NCI-H345 treated with DMSO at 0.1 percent for 48 hours (cell line): ENCODE measurements at regions not wholly inside any gene's neighbourhood (a gene's known extent, or its start where the extent isn't known, plus 50 kb on each side); places are given as distances from the start of the nearest gene placed in this dataset.
"Not testable (repeated sequence)": the region's sequence is repeated elsewhere in the genome, so short reads cannot be mapped to it uniquely, and the experiment has no call there.

Experiments
- DNase-seq: peaks from one replicate; lab custom pipeline; 2025; ENCODE audit not compliant: unreplicated experiment; lab: John Stamatoyannopoulos, UW

DNA sequence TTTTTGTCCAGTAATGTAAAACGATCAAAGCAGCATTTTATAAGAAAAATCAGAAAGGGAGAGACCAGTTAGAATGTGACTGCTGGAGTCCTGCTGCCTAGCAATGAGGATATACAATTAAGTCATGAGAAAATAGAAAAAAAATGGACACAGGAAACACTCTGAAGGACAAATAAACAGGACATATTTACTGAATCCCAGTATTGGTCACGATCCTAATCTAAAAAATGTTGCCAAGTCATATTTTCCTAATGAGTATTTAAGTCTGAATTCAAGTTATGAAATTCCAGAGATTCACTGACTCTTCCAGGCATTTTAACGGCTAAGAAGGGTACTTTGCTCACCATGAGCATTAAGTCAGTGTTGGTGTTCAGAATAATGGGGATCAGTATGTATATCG, 154.3 kb upstream of the CCDC54 start:
- DNase-seq: no peak

DNA sequence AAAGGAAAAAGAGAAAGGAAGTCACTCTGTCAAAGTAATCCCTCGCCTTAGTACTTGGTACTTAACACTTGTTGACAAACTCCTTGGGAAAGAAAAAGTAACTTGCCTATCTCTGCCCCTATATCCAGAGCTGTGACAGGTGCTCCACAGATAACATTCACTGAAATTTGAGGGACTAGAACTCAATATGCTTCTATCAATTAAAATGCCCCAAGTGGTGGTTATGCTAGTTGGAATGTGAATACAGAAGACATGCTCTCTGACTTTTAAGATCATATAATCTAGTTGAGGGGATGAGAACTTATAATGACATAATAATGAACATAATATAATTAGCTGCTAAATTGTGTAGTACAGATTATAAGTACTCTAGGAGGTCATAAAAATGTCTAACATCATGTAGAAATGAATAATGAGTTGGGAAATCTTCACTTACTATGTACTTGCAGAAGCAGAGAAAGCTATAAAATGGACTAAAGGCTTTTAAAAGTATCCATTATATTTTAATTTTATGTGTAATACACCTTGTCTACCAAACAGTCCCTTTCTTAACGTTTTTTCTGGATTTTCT, 153.1 kb upstream of the CCDC54 start:
- DNase-seq: no peak

DNA sequence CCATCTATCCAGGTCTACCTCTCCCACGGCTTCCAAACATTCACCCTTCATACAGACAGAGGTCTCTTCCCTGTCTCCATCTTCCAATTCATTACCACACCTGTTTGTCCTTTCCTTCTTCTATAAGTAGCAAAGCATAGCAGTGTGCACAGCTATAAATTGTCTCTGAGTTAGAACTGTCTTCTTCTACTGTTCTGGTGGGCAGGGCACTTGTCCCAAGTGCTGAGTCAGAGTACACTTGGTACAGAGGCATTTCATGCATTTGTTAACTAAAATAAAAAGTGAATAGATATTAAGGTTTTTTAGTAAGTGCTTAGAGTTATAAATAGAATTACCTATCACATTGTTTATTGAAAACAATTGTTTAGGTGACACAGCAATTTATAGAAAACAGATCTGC, 150.1 kb upstream of the CCDC54 start:
- DNase-seq: no peak

DNA sequence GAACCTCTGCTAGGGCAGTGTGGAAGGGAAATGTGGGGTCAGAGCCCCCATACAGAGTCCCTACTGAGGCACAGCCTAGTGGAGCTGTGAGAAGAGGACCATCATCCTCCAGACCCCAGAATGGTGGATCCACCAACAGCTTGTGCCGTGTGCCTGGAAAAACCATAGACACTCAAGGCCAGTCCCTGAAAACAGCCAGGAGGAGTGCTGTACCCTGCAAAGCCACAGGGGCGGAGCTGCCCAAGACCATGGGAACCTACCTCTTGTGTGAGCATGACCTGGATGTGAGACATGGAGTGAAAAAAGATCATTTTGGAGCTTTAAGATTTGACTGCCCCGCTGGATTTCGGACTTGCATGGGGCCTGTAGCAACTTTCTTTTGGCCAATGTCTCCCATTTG, 143.4 kb upstream of the CCDC54 start:
- not testable (repeated sequence) for DNase-seq

DNA sequence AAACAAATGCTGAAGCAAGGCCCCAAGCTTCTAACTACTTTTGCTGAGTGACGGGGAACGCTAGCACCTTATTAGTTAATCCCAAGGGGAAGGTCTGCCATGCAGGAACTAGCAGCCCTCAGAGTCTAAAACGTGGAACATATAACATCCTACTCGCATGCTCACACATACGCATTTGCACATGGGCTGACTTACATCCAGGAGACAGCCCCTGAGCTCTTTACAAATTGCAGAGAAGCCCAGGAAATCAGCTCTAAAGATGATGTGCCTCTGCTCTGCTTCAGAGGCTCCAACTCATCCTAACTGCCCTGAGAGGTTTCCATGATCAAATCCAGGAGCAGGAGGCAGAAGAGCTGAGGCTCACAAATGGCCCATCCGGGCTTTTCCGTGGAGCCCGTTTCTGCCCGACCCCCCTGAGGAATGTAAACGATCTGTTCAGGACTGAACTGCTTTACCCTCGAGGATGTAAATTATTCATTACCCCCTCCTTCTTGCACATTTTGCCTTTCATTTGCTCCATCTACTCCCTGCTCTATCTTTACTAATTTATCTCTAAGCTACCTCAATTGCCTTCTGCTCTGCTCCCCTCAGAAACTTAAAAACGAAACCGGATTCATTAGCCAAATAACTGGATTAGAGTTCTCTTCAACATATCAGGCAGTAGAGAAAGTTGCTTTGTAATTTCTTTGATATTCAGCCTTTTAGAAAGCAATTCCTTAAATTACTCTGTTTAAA, 141.9 kb upstream of the CCDC54 start:
- DNase-seq: no peak

DNA sequence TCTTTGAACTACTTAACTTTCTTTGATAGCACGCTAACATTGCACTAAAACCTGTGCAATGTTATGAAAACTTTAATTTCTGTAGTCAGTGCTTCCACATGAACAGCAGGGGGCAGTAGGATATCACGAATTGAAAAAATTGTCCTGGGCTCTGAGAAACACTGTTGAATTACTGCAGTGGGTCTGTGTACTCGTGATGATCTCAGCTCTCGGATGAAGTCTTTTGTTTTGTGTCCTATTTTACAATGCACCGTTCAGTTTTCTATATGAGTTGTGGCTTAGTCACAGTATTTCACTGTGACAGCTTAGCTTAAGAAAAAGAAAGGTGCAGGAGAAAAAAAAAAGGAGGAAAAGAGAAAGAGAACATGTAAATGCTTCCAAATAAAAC, 141.3 kb upstream of the CCDC54 start:
- DNase-seq: peak; percentile 71

DNA sequence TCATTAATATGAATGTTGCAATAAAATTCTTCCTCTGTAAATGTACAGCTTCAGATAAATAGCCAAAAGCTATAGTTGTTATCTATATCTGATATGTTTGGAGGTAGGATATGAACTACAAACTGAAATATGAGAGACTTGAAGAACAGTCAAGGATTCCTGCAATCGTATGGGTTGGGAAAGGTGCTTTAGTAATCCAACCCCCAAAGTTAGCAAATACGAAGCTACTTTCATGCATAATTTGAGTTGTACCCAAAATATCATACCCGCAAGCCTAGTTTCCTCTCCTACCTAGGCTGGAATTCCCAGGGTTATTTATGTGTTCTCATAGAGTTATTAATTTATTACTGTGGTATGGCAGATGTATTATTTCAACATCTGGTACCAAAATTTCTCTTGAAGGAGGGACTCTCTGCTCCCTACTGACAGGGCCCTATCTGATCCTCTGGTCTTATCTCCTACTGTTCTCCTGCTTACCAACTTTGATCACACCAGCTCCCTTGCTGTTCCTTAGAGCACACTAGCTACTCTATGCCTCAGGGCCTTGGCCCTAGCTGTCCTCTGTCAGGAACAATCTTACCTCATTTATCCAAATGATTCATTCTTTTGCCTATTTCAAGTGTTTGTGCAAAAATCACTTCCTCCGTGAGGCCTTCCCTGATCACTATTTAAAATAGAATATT, 140.4 kb upstream of the CCDC54 start:
- no peak for DNase-seq

DNA sequence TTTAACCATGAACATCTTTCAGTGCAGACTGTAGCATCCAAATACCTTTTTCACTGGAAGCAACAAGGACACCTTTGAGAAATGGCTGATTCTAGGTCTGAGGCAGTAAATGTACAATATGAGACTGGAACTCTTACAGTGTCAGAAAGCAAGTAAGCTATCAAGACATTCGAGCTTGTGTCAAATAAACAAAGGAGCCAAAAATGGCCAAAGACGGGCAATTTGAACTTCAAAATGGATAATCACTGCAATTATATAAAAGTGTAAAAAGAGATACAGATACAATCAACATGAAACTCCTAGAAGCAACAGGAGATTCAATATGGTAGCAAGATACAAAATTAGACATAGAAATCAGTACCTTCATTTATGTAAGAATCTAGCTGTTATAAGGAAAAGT, 138.5 kb upstream of the CCDC54 start:
- no peak for DNase-seq

DNA sequence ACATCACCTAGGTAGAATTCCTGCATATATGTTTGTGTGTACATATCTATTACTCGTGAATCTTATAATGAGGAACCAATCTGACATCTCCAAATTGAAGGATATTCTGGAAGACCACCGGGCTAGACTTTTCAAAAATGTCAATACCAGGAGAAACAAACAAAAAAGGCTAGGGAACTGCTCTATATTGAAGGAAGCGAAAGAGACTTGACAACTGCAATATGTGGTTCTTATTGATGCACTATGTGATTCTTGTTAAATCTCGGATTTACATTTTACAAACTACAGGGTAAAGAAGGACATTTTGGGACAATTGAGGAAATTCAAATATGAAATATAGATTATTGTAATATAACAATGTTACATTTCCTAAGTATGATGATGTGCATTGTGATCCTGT, 137.5 kb upstream of the CCDC54 start:
- DNase-seq: no peak

DNA sequence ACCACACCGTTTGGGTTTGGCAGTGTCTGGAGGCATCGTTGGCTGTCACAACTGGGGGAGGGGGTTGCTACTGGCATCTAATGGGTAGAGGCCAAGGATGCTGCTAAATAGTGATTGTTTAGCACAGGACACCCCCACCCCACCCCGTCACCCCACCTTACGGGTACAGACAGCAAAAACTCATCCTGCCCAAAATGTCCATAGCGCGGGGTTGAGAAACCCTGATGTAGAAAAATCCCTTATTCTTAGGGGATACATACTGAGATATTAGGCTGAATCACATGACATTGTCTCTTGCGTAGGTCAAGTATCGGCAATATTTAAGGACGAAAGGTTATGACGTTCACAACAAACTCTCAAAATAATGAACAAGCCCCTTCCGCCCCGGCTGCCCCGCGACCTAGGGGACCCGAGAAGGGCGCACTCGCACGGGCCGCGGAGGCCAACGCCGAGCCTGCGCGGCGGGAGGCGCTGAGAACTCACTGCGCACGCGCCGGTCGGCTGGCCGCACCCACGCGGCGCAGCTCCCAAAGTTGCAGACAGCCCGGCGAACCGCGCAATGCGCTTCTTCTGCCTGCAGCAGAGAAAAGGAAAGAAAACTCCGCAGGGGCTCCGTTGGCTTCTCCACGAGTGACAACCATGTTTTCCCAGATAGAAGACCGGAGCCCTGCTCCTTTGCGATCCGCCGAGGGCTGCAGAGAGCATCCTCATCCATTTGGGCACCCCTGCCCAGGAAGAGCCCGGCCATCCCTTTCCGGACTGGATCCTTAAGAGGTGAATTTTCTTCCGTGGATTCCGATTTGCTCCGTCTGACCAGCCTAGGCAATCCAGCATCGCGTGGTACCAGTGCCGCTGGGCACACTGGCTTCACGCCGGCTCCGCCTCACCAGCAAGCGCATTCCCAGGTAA, 136.8 kb upstream of the CCDC54 start:
- DNase-seq: peak; percentile 36

DNA sequence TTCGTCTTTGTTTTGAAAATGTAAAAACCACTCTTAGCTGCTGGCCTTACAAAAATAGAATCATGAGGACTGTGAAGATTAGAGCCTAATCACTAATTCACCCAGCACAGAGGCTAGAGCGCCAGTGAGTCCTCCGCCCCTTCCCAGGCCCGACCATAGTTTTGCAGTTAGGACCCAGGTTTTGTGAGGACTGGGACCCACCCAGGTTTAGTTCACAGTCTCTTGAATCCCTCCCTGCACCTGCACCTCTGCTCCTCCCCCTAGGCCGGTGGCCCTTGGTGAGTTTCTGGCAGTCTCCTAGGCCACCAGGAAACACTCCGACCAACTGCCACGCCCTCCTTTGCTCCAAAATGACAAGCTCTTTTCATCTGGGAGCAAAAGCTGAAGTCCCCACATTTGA, 136.0 kb upstream of the CCDC54 start:
- peak; percentile 22 for DNase-seq

DNA sequence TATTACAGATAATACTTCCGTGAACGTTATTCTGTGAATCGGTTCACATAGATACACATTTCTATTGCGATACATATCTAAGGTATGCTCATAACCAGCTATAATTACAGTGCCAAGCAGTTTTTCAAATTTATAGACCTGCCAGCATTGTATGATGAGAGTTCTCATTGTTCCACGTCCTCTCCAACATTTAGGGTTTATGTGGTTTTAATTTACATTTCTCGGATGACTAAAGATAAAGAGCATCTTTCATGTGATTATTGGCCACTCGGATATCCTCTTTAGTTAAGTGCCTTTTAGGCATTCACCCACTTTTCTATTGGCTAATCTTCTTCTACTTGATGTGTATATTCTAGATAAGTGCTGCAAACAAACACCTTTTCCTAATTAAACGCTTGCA, 134.7 kb upstream of the CCDC54 start:
- DNase-seq: peak; percentile 20

DNA sequence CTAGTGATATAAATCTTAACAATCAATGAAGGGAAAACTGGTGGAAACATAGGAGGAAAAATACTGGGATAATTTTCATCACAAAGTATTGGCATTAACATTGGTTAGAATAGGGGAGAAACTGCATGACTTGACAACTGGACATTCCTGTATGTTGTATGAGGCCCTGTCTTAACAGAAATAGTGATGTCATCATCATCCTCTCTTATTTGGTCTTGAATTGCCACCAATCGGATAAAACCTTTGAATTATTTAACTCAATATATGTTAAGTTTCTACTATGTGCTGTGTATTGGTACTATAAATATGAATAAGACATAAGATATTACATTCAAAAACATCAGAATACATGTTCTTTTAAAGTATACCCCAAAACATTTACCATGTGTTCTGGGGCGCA, 130.1 kb upstream of the CCDC54 start:
- no peak for DNase-seq

DNA sequence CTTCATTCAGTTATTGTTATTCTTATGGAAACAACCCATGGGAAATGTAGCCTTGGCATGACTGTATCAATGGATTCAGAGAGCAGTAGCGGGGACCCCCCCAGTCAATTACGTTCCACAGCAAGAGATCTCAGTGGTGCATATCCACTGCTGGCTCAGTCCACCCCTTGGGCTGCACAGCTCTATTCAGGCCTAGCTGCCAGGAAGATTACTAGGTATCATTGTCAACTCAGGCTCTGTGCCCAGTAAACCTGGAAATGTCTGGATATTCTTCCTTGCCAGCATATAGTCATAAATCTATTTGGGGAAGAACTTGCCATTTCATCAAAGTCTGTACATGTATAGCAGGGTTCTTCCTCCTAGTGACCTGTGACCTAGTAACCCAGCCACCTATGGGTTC, 128.1 kb upstream of the CCDC54 start:
- DNase-seq: no peak

DNA sequence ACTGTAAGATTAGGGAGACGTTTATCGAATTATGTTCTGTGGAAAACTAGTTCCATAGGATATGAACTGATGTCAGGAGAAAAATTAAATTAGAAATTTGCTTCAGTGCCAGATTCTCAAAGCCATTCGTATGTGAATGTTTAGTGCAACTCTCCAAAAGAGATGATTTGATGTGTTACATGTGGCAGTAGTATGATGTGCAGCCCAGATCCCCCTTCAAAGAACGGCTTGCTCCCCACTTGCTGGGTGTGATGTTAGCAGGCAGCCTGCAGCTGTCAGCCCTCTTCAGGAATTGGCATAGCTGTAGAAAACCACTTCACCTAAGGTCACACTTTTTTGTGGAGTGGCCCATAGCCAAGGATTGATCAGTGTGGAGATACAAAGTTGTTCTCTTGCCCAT, 127.0 kb upstream of the CCDC54 start:
- DNase-seq: no peak

DNA sequence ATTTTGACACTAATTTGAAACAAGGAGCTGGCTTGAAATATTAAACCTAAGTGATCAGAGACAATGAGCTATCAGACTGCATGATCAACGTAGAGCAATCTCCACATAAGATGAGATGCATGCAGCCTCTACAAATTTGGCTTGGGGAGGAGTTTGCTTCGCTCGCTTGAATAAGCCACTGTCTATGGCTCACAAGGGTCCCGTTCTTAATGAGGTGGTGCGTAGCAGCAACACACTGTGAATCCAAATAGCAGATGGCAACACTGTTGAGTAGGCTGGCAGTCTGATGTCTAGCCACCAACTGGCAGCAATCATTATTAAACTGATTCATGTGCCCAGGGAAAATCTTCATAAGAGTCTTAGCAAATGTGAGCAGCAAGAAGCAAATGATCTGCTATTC, 125.4 kb upstream of the CCDC54 start:
- DNase-seq: no peak

DNA sequence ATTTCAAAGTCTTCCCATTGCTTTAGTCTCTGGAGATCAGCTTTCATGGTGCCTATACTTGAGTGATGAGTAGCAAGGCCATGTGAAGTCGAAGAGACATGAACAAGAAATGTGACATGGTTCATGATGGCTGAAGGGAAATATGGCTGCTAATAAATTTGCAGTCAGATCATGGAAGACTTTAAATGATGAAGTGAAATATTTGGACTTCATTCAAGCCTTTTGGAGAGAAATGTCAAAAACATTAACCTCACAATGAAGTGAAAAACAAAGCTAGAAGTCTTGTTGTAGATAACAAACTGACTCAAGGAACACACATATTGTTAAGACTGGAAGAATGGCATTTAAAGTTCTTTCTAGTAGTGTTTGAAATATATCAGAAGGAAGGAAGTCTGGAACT, 120.3 kb upstream of the CCDC54 start:
- no peak for DNase-seq

DNA sequence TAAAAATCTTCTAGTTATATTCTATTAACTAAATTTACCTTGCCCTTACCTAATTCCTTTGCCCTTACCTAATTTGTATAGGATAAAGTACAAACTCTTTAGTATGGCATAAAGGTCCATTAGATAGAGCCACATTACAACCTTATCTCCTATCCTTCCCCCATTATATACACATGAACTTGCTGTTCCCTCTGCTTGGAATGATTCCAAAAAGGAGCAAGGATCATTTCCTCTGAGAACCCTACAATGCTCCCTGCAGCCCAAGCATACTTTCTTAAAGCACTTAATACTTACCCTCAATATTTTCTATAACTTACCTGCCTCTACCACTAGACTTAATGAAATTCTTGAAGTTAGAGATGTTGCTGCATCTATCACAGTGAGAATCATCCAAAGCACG, 118.9 kb upstream of the CCDC54 start:
- no peak for DNase-seq

DNA sequence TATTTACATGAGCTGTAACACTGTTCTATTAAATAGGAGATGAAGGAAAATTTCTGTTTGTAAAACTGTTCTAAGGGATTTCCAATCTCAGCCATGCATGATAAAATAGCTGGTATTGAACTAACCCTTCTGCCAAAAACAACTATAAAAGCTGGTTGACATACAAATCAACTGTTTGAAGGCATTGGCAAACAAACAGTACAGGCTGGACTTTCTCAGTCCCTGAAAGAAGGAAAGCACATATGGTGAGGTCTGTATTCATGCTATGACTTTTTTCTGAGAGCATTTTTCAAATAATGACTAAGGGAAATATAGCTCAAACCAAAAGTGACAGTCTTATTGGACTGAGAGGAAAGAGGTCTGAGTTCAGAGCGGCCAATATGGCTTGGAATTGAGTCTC, 117.0 kb upstream of the CCDC54 start:
- DNase-seq: no peak

DNA sequence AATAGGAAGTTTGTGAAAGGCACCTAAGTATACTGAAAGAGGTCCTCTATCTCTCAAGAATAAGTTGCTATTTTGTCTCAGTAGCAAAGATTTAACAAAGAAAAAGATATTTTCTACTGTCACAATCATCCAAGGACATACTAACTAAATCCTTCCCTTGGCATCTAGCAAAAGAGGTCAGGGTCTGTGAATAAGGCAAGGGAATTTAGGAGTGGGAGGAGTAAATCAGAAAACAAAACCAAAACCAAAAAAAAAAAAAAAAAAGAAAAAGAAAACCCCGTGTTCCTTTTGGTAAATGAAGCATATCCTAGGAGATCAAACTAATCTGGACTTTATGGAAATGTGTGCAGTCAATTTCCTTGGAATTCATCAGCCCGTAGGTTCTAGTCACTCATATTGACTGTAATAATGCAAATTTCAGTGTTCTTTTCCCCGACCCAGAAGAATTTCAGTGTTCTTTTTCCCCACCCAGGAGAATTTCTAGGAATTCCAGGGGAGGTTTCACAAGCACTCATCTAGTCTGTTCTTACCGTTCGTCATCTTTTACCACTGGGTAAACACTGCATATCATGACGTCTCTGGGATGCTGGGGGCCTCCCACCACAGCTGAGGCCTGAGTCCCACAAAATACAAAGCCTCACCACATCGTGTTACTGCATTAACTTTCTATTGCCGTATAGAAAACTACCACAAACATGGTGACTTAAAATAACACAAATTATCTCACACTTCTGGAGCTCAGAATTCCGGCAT, 113.8 kb upstream of the CCDC54 start:
- no peak for DNase-seq

DNA sequence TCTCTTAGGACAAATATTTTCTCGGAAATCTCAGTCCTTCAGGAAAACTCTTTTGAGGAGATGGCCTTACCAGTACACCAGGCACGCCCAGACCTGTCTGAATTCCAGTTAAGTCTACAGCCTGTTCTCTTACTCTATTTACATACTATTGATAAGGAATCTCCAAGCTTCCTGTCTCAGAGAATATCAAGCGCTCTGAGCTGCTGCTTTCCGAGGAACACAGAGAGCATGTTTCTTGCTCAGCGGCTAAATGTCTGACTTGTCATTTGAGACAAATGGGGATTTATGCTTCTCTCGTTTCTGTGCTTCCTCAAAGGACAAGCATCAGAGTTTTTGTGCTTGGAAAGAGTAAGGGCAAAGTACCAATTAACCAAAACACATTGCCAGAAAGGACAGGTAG, 112.4 kb upstream of the CCDC54 start:
- no peak for DNase-seq
